PC-3 (cell line): ENCODE measurements at regions not wholly inside any gene's neighbourhood (a gene's known extent, or its start where the extent isn't known, plus 50 kb on each side); places are given as distances from the start of the nearest gene placed in this dataset.
A peak's percentile ranks its signal among the peaks of the same experiment; 100 is the strongest.
"Not testable (repeated sequence)": the region's sequence is repeated elsewhere in the genome, so short reads cannot be mapped to it uniquely, and the experiment has no call there.

Experiments used
- ATAC-seq: fragments of 200-7000 bp; cut with Tn5 transposase; 2 replicates; pipeline ENCODE4 v1.9.1; 2020; ENCODE audit warnings: mild to moderate bottlenecking, moderate library complexity
- BruUV-seq: library from RNA; stranded (reverse); fragments of 400-500 nt; replicated peaks from 2 replicates; lab custom pipeline; 2021; lab: Mats Ljungman, UMichigan
- CTCF ChIA-PET: fragments of 300-600 bp; sonication (Branson Sonifier 250); formaldehyde crosslinking; loops from one replicate; lab custom pipeline; 2022; ENCODE audit warnings: antibody characterized with exemption; lab: Charles Lee
- POLR2A ChIA-PET: fragments of 300-600 bp; sonication (Branson Sonifier 250); formaldehyde crosslinking; loops from one replicate; lab custom pipeline; 2022; ENCODE audit warnings: antibody characterized with exemption; ENCODE audit not compliant: unreplicated experiment; lab: Charles Lee
- DNase-seq: peaks from one replicate; pipeline ENCODE4 v3.0.0-alpha.2; 2015
- H2AFZ ChIP-seq: fragments of 300-600 bp; sonication (generic); 2 replicates; pipeline ENCODE4 v1.6.0; 2016; ENCODE audit warnings: antibody characterized with exemption, low read length
- H3F3A ChIP-seq: fragments of 300-600 bp; sonication (generic); one replicate; pipeline ENCODE4 v1.6.0; 2017; ENCODE audit warnings: antibody characterized with exemption, low read length, control low read depth, mild to moderate bottlenecking; ENCODE audit not compliant: unreplicated experiment
- H3K27ac ChIP-seq: fragments of 300-600 bp; sonication (generic); 2 replicates; pipeline ENCODE4 v1.5.1; 2016; ENCODE audit warnings: mild to moderate bottlenecking, low read length
- H3K27me3 ChIP-seq: fragments of 300-600 bp; sonication (generic); 2 replicates; pipeline ENCODE4 v1.6.1; 2016; ENCODE audit warnings: low read length, mixed read lengths
- H3K36me3 ChIP-seq: fragments of 300-600 bp; sonication (generic); 2 replicates; pipeline ENCODE4 v1.6.1; 2016; ENCODE audit warnings: low read depth, mixed run types, low read length, mixed read lengths
- H3K4me1 ChIP-seq: fragments of 300-600 bp; sonication (generic); 2 replicates; pipeline ENCODE4 v1.5.1; 2016; ENCODE audit warnings: low read length; ENCODE audit not compliant: insufficient read depth
- H3K4me2 ChIP-seq: fragments of 300-600 bp; sonication (generic); 2 replicates; pipeline ENCODE4 v1.6.0; 2016; ENCODE audit warnings: low read length
- H3K4me3 ChIP-seq: fragments of 300-600 bp; sonication (generic); 2 replicates; pipeline ENCODE4 v1.5.1; 2016; ENCODE audit warnings: mild to moderate bottlenecking, low read length, mixed read lengths
- H3K79me2 ChIP-seq: fragments of 300-600 bp; sonication (generic); 2 replicates; pipeline ENCODE4 v1.6.1; 2017; ENCODE audit warnings: low read length, mixed read lengths
- H3K9ac ChIP-seq: fragments of 300-600 bp; sonication (generic); 2 replicates; pipeline ENCODE4 v1.6.0; 2016; ENCODE audit warnings: mild to moderate bottlenecking, low read length
- H3K9me2 ChIP-seq: fragments of 300-600 bp; sonication (generic); replicated peaks from 2 replicates; pipeline ENCODE4 v1.6.1; 2016; ENCODE audit warnings: mixed run types, low read length, mixed read lengths
- H3K9me3 ChIP-seq: fragments of 300-600 bp; sonication (generic); 2 replicates; pipeline ENCODE4 v1.6.1; 2016; ENCODE audit warnings: low read length, mixed read lengths
- H4K20me1 ChIP-seq: fragments of 300-600 bp; sonication (generic); 2 replicates; pipeline ENCODE4 v1.6.1; 2016; ENCODE audit warnings: low read length, mixed read lengths
- CTCF ChIP-seq: fragments of 300-600 bp; sonication (generic); conservative IDR thresholded peaks from 2 replicates; pipeline ENCODE4 v1.5.1; 2017; ENCODE audit warnings: antibody characterized with exemption, low read depth, mild to moderate bottlenecking, low read length
- EZH2 ChIP-seq: fragments of 300-600 bp; sonication (generic); IDR thresholded peaks from one replicate; pipeline ENCODE4 v1.6.1; 2017; ENCODE audit warnings: antibody characterized with exemption, mild to moderate bottlenecking, low read length; ENCODE audit not compliant: unreplicated experiment
- EZH2phosphoT487 ChIP-seq: fragments of 300-600 bp; sonication (generic); IDR thresholded peaks from 2 replicates; pipeline ENCODE4 v1.6.1; 2018; ENCODE audit warnings: mild to moderate bottlenecking, antibody characterized with exemption, low read length, borderline replicate concordance
- intact Hi-C: fragments of 100-400 bp; cut with micrococcal nuclease; formaldehyde crosslinking; loops from 2 replicates; pipeline ENCODE4 v1.9.0; 2023

GRCh38 chr5:109998726-109999125 lies 309.0 kb downstream of the MAN2A1 start:
- ChIA-PET POLR2A (no interaction called here), CTCF (no interaction called here)
- ATAC-seq: no peak

GRCh38 chr5:110001648-110002047 lies 311.9 kb downstream of the MAN2A1 start:
- ChIA-PET POLR2A (interaction anchor here (0.6 kb wide), 1 partner anchor 1822 kb away, joined by 3 read pairs; no protein-coding TSS in a partner anchor), CTCF (no interaction called here)
- Histone ChIP-seq H3K4me3 (no peak overlapping the region), H3K9me2 (no peaks in the 10 kb centered on the region), H3K79me2 (no peaks in the 10 kb centered on the region), H4K20me1 (no peaks in the 10 kb centered on the region), H3K27ac (peak overlapping the region; percentile 93), H3K4me1 (peaks cover 30% of the 10 kb centered on the region), H3K27me3 (no peaks in the 10 kb centered on the region), H2AFZ (no peak overlapping the region), H3K9me3 (no peaks in the 10 kb centered on the region), H3K9ac (peak overlapping the region; percentile 28; the same call in 1 of the 2 replicates), H3K4me2 (peak overlapping the region; percentile 74), H3F3A (no peaks in the 10 kb centered on the region), H3K36me3 (no peaks in the 10 kb centered on the region)
- DNase-seq: no peak
- intact Hi-C loops: loop anchor here (2.0 to 10.0 kb wide), 7 partner anchors 19 to 1097 kb away; no protein-coding TSS in a partner anchor
- BruUV-seq: no TSS peak
- TF ChIP-seq EZH2phosphoT487 (no peak), CTCF (no peak), EZH2 (no peak)
- no peak for ATAC-seq

More at GRCh38 chr5:109998726-109999125, 309.0 kb downstream of the MAN2A1 start:
- Histone ChIP-seq H3F3A (no peaks in the 10 kb centered on the region), H3K79me2 (no peaks in the 10 kb centered on the region), H3K4me2 (no peak overlapping the region), H4K20me1 (no peaks in the 10 kb centered on the region), H3K27me3 (no peaks in the 10 kb centered on the region), H3K36me3 (no peaks in the 10 kb centered on the region), H3K9me3 (no peaks in the 10 kb centered on the region), H3K9ac (no peak overlapping the region), H3K27ac (no peak overlapping the region), H3K9me2 (no peaks in the 10 kb centered on the region), H2AFZ (no peak overlapping the region), H3K4me3 (no peak overlapping the region), H3K4me1 (peaks cover 41% of the 10 kb centered on the region)
- DNase-seq: no peak
- TF ChIP-seq EZH2 (no peak), CTCF (no peak), EZH2phosphoT487 (no peak)
- intact Hi-C loops: no loop called here
- no TSS peak for BruUV-seq

GRCh38 chr5:110002652-110003051 lies 312.9 kb downstream of the MAN2A1 start:
- DNase-seq (no peak), ATAC-seq (no peak)
- CTCF ChIA-PET: no interaction called here
- no peaks in the 10 kb centered on the region for H4K20me1 ChIP-seq
- H2AFZ ChIP-seq: no peak overlapping the region
- TF ChIP-seq EZH2 (no peak), EZH2phosphoT487 (no peak), CTCF (no peak)
- POLR2A ChIA-PET: no interaction called here
- H3K9me3 ChIP-seq: no peaks in the 10 kb centered on the region
- no peak overlapping the region for H3K4me2 ChIP-seq
- no peak overlapping the region for H3K4me3 ChIP-seq
- no peaks in the 10 kb centered on the region for H3K79me2 ChIP-seq
- H3F3A ChIP-seq: no peaks in the 10 kb centered on the region
- no peaks in the 10 kb centered on the region for H3K36me3 ChIP-seq
- no peak overlapping the region for H3K9ac ChIP-seq
- peaks cover 26% of the 10 kb centered on the region for H3K4me1 ChIP-seq
- H3K27me3 ChIP-seq: no peaks in the 10 kb centered on the region
- H3K27ac ChIP-seq: no peak overlapping the region
- no peaks in the 10 kb centered on the region for H3K9me2 ChIP-seq
- intact Hi-C loops: loop anchor here (5.0 to 10.0 kb wide), 3 partner anchors 135 to 1098 kb away; no protein-coding TSS in a partner anchor
- no TSS peak for BruUV-seq

- H3K4me2 ChIP-seq: not testable (repeated sequence)
These were observed 316.3 kb downstream of the MAN2A1 start for GRCh38 chr5:110005907-110006562.

More at GRCh38 chr5:110005907-110006562, 316.3 kb downstream of the MAN2A1 start:
- H3K4me1 ChIP-seq, DNase-seq, POLR2A ChIA-PET, H3K9me3 ChIP-seq, H3K27me3 ChIP-seq, H2AFZ ChIP-seq, BruUV-seq, H4K20me1 ChIP-seq, H3K79me2 ChIP-seq, H3K36me3 ChIP-seq, H3K4me3 ChIP-seq, H3K9me2 ChIP-seq, H3F3A ChIP-seq, CTCF ChIA-PET, H3K27ac ChIP-seq, H3K9ac ChIP-seq, ATAC-seq: not testable (repeated sequence)
- intact Hi-C loops: loop anchor here (10.0 kb wide), 1 partner anchor 1101 kb away; no protein-coding TSS in a partner anchor
